KG1 (cell line): ENCODE measurements at regions not wholly inside any gene's neighbourhood (a gene's known extent, or its start where the extent isn't known, plus 50 kb on each side); places are given as distances from the start of the nearest gene placed in this dataset.
"Not testable (repeated sequence)": the region's sequence is repeated elsewhere in the genome, so short reads cannot be mapped to it uniquely, and the experiment has no call there.

Experiments used
- DNase-seq: peaks from one replicate; lab custom pipeline; 2025; lab: John Stamatoyannopoulos, UW

DNA sequence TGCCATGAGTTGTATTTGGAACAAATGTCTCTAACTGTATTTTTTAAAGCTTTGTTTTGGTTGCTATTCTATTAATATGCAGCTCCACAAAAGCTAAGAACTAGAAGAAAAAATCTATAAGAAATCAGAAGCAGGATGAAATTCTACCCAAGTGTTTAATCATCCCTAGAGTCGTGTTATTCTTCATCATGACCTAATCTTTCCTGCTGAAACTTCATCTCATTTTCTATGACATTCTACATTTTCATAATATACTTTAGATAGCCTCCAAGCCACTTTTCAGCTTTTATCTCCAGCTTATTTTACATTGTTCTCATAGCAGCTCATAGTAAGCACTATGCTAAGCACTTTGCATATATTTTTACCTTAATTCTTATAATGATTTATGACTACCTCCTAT lies 302.8 kb downstream of the FOXO1 start:
- no peak for DNase-seq

DNA sequence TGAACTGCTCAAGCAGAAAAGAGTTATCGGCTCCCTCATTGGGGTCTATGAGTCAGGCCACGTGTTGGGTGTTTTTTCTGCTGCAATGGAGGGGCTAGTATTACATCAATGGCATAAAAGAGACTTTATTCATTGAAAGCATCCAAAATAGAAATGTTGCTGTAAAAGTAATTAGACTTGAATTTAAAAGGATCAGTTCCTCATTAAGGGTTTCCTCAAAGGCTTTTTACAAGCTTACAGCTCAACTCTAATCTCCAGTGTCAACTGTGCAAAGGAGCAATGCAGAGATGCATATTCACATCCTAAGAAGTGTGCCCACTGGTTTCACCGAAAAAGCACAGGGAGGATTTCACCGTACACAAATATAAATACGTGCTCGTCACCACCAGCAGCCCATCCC lies 300.3 kb downstream of the FOXO1 start:
- no peak for DNase-seq

GRCh38 chr13:40368127-40368891 lies 298.1 kb downstream of the FOXO1 start:
- DNase-seq = no peak

- DNase-seq = no peak
These were observed 295.8 kb downstream of the FOXO1 start for GRCh38 chr13:40370661-40371060.

DNA sequence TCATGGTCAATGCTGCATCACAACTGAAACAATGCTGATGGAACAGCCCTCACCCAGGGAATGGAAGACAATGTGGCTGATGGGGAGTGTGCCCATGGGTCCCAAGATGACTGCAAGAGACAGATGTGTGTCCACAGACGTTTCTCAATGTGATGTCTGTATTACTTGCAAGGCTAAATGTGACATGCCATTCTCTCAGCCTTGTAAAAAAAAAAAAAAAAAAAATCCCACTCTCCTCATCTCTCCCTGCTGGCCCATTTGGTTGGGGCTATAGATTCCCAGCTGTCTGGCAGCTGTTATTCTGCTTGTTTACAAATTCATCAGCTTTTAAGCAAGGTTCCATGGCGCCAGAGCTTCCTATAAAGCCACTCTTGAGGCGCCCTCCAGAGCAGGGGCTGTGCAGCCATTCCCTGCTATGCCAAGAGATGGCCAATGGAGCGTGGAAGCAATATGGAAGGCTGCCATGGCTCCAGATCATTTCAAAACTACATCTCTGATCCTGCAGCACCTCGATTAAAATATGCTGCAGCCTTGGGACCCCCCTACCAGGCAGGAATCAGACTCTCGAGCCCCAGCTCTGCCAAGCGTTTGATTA lies 294.8 kb downstream of the FOXO1 start:
- no peak for DNase-seq

DNA sequence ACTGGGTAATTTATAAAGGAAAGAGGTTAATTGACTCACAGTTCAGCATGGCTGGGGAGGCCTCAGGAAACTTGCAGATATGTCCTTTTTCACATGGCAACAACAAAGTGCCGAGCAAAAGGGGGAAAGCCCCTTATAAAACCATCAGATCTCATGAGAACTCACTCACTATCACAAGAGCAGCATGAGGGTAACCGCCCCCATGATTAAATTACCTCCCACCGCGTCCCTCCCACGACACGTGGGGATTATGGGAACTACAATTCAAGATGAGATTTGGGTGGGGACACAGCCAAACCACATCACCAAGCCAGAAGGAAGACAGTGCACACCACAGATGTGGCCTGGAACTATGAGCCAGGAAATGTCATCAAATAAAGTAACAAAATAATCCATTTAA lies 292.8 kb downstream of the FOXO1 start:
- not testable (repeated sequence) for DNase-seq

- no peak for DNase-seq
These were observed 290.8 kb downstream of the FOXO1 start for GRCh38 chr13:40375489-40376171.

DNA sequence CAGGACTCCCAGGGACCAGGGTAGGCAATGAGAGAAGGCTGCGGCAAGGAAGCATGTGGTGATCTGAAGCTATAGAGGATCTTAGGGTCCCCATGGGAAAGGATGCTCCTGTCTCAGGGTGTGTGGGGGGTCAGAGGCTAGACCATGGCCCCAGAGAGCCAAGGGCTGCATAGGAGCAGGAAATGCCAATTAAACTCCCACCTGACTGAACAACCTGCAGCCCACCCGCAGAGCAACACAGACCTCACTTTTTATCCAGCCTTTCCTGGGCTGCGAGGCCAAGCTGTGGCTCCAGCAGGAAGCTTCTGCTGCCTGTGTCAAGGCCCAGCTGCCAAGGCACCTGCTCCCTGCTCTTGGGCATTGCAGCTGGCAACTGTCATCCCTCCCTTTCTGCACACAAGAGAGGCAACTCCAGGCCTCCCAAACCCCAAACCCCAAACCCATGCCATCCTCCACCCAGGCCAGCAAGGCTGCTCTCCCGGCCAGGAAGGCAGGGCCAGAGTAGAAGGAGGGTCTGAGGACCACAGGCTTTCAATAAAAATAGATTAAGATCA lies 290.1 kb downstream of the FOXO1 start:
- DNase-seq = no peak

DNA sequence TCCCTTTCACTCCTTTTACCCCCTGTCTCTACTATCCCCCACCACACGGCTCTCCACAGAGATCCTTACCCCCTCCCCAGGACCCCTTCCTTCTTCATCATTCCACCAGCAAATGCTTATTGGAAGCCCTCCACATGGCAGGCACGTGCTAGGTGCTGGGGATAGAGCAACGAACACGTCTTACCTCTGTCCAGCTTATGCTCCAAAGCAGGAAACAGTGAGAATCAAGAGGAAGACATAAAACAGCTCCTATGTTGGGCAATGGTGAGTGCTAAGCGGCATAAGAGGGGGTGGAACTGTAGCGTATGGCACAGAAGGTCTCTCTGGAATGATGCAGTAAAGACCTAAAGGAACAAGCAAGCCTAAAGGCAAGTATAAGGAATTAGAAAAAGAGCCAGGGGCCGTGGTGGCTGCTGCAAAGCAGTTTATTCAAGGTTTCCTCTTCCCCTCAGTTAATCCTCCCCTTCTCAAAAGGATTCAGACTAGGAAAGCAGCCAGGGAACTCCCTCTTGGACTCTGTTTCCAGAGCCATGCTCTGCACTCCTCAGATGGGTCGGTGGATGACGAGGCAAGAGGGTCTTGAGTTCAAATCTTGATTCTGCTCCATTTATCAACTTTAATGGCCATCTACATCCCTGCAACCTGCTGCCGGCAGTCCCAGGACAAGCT lies 289.4 kb downstream of the FOXO1 start:
- DNase-seq = no peak

- DNase-seq = no peak
These were observed 288.7 kb downstream of the FOXO1 start for GRCh38 chr13:40377783-40378182.

DNA sequence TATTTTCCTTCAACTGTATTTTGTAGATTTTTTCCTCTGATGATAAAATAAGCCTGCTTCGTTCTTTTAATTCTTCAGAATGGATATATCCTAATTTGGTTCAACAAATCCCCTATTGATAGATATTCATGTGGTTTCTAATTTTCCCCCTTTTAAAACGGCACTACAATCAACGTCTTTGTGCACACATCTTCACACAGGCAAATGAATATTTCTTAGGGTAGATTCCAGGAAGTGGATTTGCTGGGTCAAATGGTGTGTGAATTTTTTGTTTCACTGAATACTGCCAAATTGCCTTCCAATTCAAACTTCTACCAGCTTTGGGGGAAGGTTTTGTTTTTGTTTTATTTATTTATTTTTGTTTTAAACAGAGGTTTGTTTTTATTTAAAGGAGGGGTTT lies 287.2 kb downstream of the FOXO1 start:
- no peak for DNase-seq

DNA sequence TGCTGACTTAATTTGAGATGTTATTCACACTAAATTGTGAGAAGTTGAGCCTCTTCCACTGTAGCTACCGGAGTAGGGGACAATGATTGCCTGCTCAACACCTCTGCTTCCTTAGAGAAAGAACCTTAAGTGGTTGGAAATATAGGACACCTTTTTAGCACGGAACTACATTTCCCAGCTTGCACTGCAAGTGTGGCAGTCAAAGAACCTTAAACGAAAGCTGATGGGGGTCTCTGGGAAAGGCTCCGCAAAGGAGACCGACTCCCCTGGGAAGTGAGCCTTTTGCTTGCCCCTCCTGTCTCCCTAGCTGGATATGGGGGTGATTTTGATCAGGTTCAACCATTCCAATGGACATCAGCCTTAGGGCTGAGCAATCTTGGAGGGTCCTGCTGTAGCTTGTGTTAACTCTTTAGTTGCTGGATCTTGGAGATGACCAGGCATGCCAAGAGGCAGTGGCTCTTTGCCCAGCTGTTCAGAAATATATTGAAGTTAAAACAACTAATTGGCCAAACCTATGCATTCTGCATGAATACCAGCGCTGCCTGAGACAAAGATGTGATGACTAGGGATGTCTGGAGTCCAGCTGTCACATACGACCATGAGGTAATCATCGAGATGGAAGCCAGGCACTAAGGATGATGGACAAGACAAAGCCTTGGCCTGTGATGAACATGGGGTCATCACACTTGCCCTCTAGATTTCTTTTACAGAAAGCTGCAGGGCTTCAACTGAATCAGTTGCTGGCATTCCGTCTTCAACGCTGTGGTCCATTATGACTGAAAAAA lies 286.5 kb downstream of the FOXO1 start:
- no peak for DNase-seq

DNA sequence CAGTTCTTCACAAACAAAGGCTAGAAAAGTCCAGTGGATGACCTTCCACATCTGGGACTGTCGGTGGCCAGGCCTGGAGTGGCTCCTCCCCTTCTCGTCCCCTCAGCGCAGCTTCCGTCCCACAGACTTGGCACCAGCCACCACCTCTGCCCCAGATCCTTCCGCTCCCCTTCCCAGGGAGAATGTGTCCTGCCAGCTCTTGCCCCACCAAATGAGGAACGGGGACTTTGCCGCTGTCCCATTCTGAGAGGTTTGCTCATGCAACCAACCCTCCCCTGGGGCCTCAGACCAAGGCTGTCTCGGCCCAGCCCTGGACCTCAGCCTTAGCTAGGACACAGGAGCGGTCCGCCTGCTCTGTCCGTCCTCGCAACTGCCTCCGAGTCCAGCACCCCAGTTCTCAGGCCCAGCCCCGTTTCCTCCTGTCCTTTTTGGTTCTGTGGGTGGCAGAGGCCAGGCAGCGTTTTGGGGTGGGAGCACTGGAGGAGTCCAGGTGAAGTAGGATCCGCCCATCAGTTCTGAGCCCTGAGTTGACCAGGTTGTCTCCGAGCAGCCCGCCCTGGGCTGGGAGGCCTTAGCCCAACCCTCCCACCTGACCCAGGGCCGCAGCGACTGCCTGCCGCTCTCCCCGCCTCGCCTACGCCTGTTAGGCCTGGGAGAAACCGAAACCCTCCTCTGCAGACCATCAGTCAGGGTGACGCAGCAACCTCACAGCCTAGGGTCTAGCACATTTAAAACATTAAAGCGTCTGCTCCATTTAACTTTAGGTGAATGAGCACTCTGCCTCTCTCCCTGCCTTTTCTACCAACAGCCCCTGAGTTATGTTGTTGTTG lies 284.3 kb downstream of the FOXO1 start:
- no peak for DNase-seq

GRCh38 chr13:40383132-40383531 lies 283.3 kb downstream of the FOXO1 start:
- DNase-seq = no peak

- DNase-seq = no peak
These were observed 282.6 kb downstream of the FOXO1 start for GRCh38 chr13:40383885-40384284.

- no peak for DNase-seq
These were observed 281.2 kb downstream of the FOXO1 start for GRCh38 chr13:40384976-40385857.

GRCh38 chr13:40385858-40386180 lies 280.6 kb downstream of the FOXO1 start:
- DNase-seq = no peak

DNA sequence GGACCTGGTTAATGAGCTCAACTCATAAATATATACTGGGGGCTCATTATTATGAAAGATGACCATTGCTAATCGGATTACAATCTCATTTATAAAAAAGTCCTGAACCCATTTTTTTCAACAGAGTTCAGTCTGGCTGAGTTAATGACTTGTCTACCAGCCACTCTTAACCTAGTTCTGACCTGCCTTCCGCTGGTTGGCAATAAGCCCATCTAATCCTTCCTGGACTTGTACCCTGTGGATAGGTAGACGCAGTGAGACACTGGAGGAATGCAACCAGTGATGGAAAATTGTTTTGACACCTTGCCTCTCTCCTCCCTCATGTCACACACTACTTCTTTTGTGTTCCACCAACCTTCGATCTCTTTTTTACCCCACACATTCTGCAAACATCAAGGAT lies 279.9 kb downstream of the FOXO1 start:
- DNase-seq = no peak

DNA sequence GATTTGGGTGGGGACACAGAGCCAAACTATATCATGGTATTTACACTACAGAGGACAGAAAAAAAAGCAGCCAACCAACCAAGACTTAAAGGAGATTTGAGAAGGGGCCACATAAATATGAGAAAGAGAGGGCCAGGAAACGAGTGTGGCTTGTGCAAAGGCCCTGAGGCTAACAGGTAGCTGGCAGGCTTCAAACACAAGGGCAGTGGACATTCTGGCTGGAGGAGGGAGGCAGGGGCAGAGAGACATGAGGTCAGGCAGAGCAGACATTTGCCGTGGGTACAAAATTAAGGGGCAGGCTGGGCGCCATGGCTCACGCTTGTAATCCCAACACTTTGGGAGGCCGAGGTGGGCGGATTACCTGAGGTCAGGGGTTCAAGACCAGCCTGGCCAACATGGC lies 278.7 kb downstream of the FOXO1 start:
- no peak for DNase-seq

- peak; percentile 61 for DNase-seq
These were observed 277.8 kb downstream of the FOXO1 start for GRCh38 chr13:40388617-40389016.
